HepG2 (cell line): ENCODE measurements at regions not wholly inside any gene's neighbourhood (a gene's known extent, or its start where the extent isn't known, plus 50 kb on each side); places are given as distances from the start of the nearest gene placed in this dataset.

Source experiments
- ATAC-seq: fragments of 200-7000 bp; cut with Tn5 transposase; 3 replicates; pipeline ENCODE4 v1.9.1; 2020; ENCODE audit warnings: mild to moderate bottlenecking, moderate library complexity
- BruUV-seq: library from RNA; stranded (reverse); fragments of 400-500 nt; replicated peaks from 2 replicates; lab custom pipeline; 2021; lab: Mats Ljungman, UMichigan
- CTCF ChIA-PET: fragments of 300-600 bp; formaldehyde crosslinking; extraction: SDS; loops from one replicate; lab custom pipeline; 2021; ENCODE audit warnings: low total read pairs, inconsistent platforms, low intra/inter-chr PET ratio; lab: Yijun Ruan, JAX
- POLR2A ChIA-PET: fragments of 350-600 bp; sonication (Branson Sonifier 250); formaldehyde crosslinking; loops from one replicate; lab custom pipeline; 2020; ENCODE audit warnings: antibody characterized with exemption, inconsistent platforms; lab: Yijun Ruan, JAX
- DNase-seq: peaks from one replicate; pipeline ENCODE4 v3.0.0-alpha.2; 2015; ENCODE audit warnings: low spot score
- FAIRE-seq: peaks from 3 replicates; lab custom pipeline; 2011; peaks lifted over from hg19 to GRCh38; lab: Jason Lieb, UNC
- H2AFZ ChIP-seq: one replicate; pipeline ENCODE4 v1.6.1; 2011; ENCODE audit warnings: low read length, inconsistent platforms
- H3K27ac ChIP-seq: fragments of 300-600 bp; 3 replicates; pipeline ENCODE4 v1.8.0; 2011; ENCODE audit warnings: mixed run types, mild to moderate bottlenecking, mixed read lengths, low read length, inconsistent platforms; ENCODE audit not compliant: insufficient read depth; ENCODE audit errors: extremely low read length
- H3K27me3 ChIP-seq, 2 experiments: fragments of 200-600 bp in 1 of 2; 2 replicates in 1 of 2; 3 replicates in 1 of 2; pipeline versions ENCODE4 v1.6.0 to v1.8.0; 2011; ENCODE audit warnings: low read length in 2 of 2, mild to moderate bottlenecking in 2 of 2, moderate library complexity in 2 of 2, inconsistent platforms in 1 of 2; ENCODE audit not compliant: insufficient read depth in 2 of 2, control insufficient read depth in 1 of 2
- H3K36me3 ChIP-seq, 2 experiments: fragments of 200-600 bp in 1 of 2; replicated peaks in 1 of 2; 2 replicates in 1 of 2; 3 replicates in 1 of 2; pipeline versions ENCODE4 v1.5.1 to v1.8.0; 2011; ENCODE audit warnings: low read length in 2 of 2, inconsistent platforms in 1 of 2; ENCODE audit not compliant: insufficient read depth in 2 of 2, control insufficient read depth in 1 of 2
- H3K4me1 ChIP-seq: 2 replicates; pipeline ENCODE4 v1.5.1; 2012; ENCODE audit warnings: low read length, inconsistent platforms; ENCODE audit not compliant: insufficient read depth
- H3K4me2 ChIP-seq: 2 replicates; pipeline ENCODE4 v1.6.0; 2011; ENCODE audit warnings: low read depth, low read length, inconsistent platforms
- H3K4me3 ChIP-seq, 3 experiments: fragments of 200-600 bp in 1 of 3; sonication (generic), shearing (Covaris generic) in 1 of 3; replicated peaks in 1 of 3; 2 replicates each; pipeline ENCODE4 v1.5.1; 2011 to 2016; ENCODE audit warnings: low read length in 3 of 3, inconsistent platforms in 2 of 3, low read depth in 2 of 3, mild to moderate bottlenecking in 2 of 3, control low read depth in 1 of 3, mixed read lengths in 1 of 3; ENCODE audit not compliant: insufficient read depth in 1 of 3
- H3K79me2 ChIP-seq: one replicate; pipeline ENCODE4 v1.6.1; 2011; ENCODE audit warnings: low read length, inconsistent platforms; ENCODE audit not compliant: insufficient read depth
- H3K9ac ChIP-seq: 2 replicates; pipeline ENCODE4 v1.6.0; 2011; ENCODE audit warnings: mild to moderate bottlenecking, low read depth, low read length, inconsistent platforms; ENCODE audit not compliant: insufficient read depth
- H3K9me3 ChIP-seq: 2 replicates; pipeline ENCODE4 v1.5.1; 2012; ENCODE audit warnings: mild to moderate bottlenecking, low read length
- H4K20me1 ChIP-seq: 2 replicates; pipeline ENCODE4 v1.6.0; 2011; ENCODE audit warnings: inconsistent platforms, mild to moderate bottlenecking, low read length, moderate library complexity; ENCODE audit not compliant: insufficient read depth
- AHDC1 ChIP-seq: sonication (generic); formaldehyde crosslinking; IDR thresholded peaks from 2 replicates; pipeline ENCODE4 v1.5.1; 2020; ENCODE audit warnings: mild to moderate bottlenecking, missing genetic modification reagents, borderline replicate concordance
- E2F2 ChIP-seq: sonication (generic); formaldehyde crosslinking; IDR thresholded peaks from 2 replicates; pipeline ENCODE4 v1.4.0; 2020; ENCODE audit warnings: missing genetic modification reagents, borderline replicate concordance
- FOSL2 ChIP-seq: sonication (generic); formaldehyde crosslinking; IDR thresholded peaks from 2 replicates; pipeline ENCODE4 v1.4.0; 2020; ENCODE audit warnings: missing genetic modification reagents
- GPN1 ChIP-seq: sonication (generic); formaldehyde crosslinking; IDR thresholded peaks from 2 replicates; pipeline ENCODE4 v1.5.1; 2020; ENCODE audit warnings: missing genetic modification reagents, borderline replicate concordance
- SNAI1 ChIP-seq: sonication (generic); formaldehyde crosslinking; IDR thresholded peaks from 2 replicates; pipeline ENCODE4 v1.5.0; 2020; ENCODE audit warnings: mild to moderate bottlenecking, missing genetic modification reagents, borderline replicate concordance
- SYNCRIP ChIP-seq: fragments of 200-400 bp; formaldehyde crosslinking; IDR thresholded peaks from 2 replicates; pipeline ENCODE4 v1.6.1; 2018; ENCODE audit warnings: mild to moderate bottlenecking, low read depth, low read length; ENCODE audit not compliant: insufficient read depth
- ZNF512B ChIP-seq: sonication (generic); formaldehyde crosslinking; IDR thresholded peaks from 2 replicates; pipeline ENCODE4 v1.5.1; 2020; ENCODE audit warnings: missing genetic modification reagents, mild to moderate bottlenecking, borderline replicate concordance
- ZNF605 ChIP-seq: sonication (generic); formaldehyde crosslinking; IDR thresholded peaks from 2 replicates; pipeline ENCODE4 v1.8.0; 2022; ENCODE audit warnings: mild to moderate bottlenecking, missing genetic modification reagents
- ZXDC ChIP-seq: sonication (generic); formaldehyde crosslinking; IDR thresholded peaks from 2 replicates; pipeline ENCODE4 v1.5.0; 2020; ENCODE audit warnings: mild to moderate bottlenecking, missing genetic modification reagents
- in situ Hi-C: cut with HindIII; loops from 2 replicates; pipeline ENCODE4 v1.10.0; 2017; ENCODE audit warnings: low pct_unique_long_range_greater_than_20kb; ENCODE audit not compliant: extremely low pct_ligation_motif_present
- intact Hi-C: fragments of 100-400 bp; cut with micrococcal nuclease; formaldehyde crosslinking; loops from one replicate; pipeline ENCODE4 v1.10.0; 2022; ENCODE audit not compliant: unreplicated experiment
- TF ChIP-seq, protein P1 (sequence below): IDR thresholded peaks from 2 replicates; pipeline ENCODE4 v1.6.1; 2016; ENCODE audit warnings: mild to moderate bottlenecking, missing biosample characterization, missing genetic modification reagents

DNA sequence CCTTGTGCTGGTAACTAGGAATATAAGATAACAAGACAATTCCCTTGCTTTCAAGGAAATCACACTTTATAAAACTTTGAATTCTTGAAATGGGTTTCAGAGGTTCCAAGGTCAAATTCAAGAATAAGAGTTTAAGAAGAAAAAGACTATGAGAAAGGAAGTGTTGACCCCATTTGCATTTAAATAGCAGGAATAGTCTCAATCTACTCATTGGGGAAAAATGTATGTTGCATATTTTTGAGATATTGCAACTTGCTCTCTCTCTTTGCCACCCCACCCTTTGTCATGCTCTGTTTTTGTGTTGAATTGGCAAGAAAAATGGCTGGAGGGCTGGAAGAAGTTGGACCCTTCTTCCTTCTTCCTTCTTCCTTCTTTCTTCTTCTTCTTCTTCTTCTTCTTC, 699.2 kb downstream of the TUSC7 start:
- no peak overlapping the region for H3K4me2 ChIP-seq
- ATAC-seq = no peak
- no peaks in the 10 kb centered on the region for H3K4me1 ChIP-seq
- H3K36me3 ChIP-seq = no peaks in the 10 kb centered on the region
- BruUV-seq = no TSS peak
- H3K79me2 ChIP-seq = no peaks in the 10 kb centered on the region
- H4K20me1 ChIP-seq = no peaks in the 10 kb centered on the region
- TF ChIP-seq SYNCRIP (no peak), SNAI1 (CRISPR knock-in tag) (no peak), FOSL2 (CRISPR knock-in tag) (no peak), ZNF605 (CRISPR knock-in tag) (no peak), ZNF512B (CRISPR knock-in tag) (no peak), E2F2 (CRISPR knock-in tag) (no peak), GPN1 (CRISPR knock-in tag) (no peak), AHDC1 (CRISPR knock-in tag) (no peak), ZXDC (CRISPR knock-in tag) (no peak)
- TF ChIP-seq, protein P1, sequence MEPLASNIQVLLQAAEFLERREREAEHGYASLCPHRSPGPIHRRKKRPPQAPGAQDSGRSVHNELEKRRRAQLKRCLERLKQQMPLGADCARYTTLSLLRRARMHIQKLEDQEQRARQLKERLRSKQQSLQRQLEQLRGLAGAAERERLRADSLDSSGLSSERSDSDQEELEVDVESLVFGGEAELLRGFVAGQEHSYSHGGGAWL = no peak
- TF ChIP-seq, all 625 proteins: peak for 0
- Histone ChIP-seq H3K27me3 (no peaks in the 10 kb centered on the region), H2AFZ (no peak overlapping the region), H3K9me3 (no peaks in the 10 kb centered on the region), H3K27ac (no peak overlapping the region), H3K9ac (no peak overlapping the region), H3K4me3 (no peak overlapping the region)
- FAIRE-seq (no peak), DNase-seq (no peak)
- CTCF ChIA-PET = no interaction called here
- in situ Hi-C loops = no loop called here
- intact Hi-C loops = no loop called here
- POLR2A ChIA-PET = no interaction called here
